Activated naive CD8-positive, alpha-beta T cell (primary cell): ENCODE measurements at regions not wholly inside any gene's neighbourhood (a gene's known extent, or its start where the extent isn't known, plus 50 kb on each side); places are given as distances from the start of the nearest gene placed in this dataset.

Experiments
- H3K27ac Mint-ChIP-seq: one replicate; pipeline ENCODE4 v1.8.0; 2021; ENCODE audit warnings: mixed read lengths
- H3K27me3 Mint-ChIP-seq: one replicate; pipeline ENCODE4 v1.8.0; 2021; ENCODE audit warnings: mixed read lengths
- H3K36me3 Mint-ChIP-seq: one replicate; pipeline ENCODE4 v1.8.0; 2021; ENCODE audit warnings: mixed read lengths
- H3K4me1 Mint-ChIP-seq: one replicate; pipeline ENCODE4 v1.8.0; 2021; ENCODE audit warnings: low read depth, mixed read lengths
- H3K4me3 Mint-ChIP-seq: one replicate; pipeline ENCODE4 v1.8.0; 2021; ENCODE audit warnings: mild to moderate bottlenecking, mixed read lengths
- H3K9me3 Mint-ChIP-seq: one replicate; pipeline ENCODE4 v1.8.0; 2021; ENCODE audit warnings: low read depth, mixed read lengths

DNA sequence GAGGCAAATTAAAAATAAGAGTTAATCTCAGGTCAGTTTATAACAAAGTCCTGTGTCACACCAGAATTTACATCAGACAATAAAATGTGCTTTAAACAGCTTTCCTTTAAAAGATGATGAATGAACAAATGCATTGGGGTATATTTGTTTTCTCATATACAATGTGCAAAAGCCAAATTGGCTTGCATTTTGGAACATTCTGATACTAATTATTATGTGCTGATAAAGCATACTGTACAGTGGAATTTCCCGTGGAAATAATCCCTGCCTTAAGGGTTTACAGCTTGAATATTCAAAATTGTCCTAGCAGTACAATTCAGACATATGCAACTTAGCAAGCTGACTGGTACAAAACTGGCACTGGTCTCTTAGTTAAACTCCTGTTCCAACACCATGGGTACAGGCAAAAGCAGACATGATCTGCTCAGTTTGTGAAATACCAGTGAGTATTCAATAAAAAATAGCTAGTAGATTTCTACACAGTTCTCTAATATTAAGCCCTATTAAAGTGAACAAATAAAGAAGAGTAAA is 373.4 kb downstream of the SLITRK1 start:
- Mint-ChIP-seq H3K27me3 (no peaks in the 10 kb centered on the region), H3K36me3 (no peaks in the 10 kb centered on the region), H3K27ac (no peak overlapping the region), H3K4me3 (no peak overlapping the region), H3K9me3 (no peaks in the 10 kb centered on the region), H3K4me1 (no peaks in the 10 kb centered on the region)

DNA sequence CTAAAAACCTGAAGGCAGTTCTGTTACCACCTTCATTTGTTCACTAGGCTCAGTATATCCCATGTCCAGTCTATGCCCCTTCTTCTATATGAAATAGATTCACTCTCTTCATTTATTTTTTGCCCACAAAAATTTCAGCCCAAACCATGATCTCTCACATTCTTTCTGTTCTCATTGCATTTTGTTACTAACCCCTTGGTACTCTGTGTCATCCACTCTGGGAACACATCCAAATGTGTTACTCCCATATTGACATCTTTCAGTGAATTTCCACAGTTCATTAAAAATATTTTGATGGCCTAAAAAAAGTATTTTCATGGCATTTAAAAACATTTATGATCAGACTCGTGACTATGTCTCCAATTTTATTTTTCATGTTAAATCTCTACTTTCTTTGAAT is 378.9 kb downstream of the SLITRK1 start:
- H3K27me3 Mint-ChIP-seq: no peaks in the 10 kb centered on the region
- no peak overlapping the region for H3K27ac Mint-ChIP-seq
- H3K4me1 Mint-ChIP-seq: no peaks in the 10 kb centered on the region
- H3K9me3 Mint-ChIP-seq: peaks cover 3% of the 10 kb centered on the region
- H3K36me3 Mint-ChIP-seq: no peaks in the 10 kb centered on the region
- no peak overlapping the region for H3K4me3 Mint-ChIP-seq

DNA sequence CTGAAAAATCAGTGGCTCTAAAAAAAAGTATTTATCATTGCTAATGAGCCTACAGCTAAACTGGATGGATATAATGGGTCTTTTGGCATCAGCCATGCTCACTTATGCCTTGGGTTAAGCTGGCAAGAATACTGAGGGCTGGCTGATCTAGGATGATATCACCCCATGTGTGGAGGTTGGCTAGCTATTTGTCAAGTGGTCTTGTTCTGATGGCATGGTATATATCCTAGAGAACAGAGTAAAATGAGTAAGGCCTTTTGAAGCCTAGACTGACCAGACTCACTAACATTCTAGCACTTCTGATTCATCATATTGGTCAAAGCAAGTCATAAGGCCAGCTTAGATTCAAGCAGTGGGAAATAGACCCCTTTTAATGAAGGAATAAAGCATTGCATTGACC is 383.0 kb downstream of the SLITRK1 start:
- Mint-ChIP-seq H3K4me1 (no peaks in the 10 kb centered on the region), H3K9me3 (peaks cover 10% of the 10 kb centered on the region), H3K4me3 (no peak overlapping the region), H3K27me3 (no peaks in the 10 kb centered on the region), H3K36me3 (no peaks in the 10 kb centered on the region), H3K27ac (no peak overlapping the region)

DNA sequence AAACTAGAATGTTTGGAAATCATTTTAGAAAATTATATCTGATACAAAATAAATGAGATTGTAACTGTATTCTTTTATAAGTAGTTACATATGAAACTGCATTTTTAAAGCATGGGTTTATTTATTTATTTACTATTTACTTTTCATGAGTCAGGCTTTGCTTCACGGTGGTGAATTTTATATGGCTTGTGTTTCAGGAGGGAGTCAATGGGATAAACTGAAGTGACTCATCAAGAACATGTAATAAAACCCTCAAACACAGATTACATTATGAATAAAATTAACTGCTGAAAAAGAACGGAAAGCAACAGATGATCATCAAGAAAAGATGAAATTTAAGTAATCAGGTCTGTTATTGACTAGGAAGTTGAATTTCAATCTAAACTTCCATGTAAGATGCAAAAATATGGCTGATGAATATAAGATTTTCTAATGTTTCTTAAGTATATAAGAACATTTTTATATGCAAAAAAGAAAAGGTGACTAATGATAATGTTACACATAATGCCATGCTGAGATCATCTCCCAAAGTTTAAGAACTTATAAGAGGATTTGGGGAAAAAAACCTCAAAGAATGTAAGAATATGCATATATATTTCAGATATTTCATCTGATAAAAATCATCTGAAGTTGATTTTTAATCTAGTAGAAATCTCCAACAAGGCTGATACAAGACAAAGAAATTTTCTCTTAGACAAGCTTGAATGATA is 383.6 kb downstream of the SLITRK1 start:
- no peaks in the 10 kb centered on the region for H3K4me1 Mint-ChIP-seq
- no peaks in the 10 kb centered on the region for H3K36me3 Mint-ChIP-seq

DNA sequence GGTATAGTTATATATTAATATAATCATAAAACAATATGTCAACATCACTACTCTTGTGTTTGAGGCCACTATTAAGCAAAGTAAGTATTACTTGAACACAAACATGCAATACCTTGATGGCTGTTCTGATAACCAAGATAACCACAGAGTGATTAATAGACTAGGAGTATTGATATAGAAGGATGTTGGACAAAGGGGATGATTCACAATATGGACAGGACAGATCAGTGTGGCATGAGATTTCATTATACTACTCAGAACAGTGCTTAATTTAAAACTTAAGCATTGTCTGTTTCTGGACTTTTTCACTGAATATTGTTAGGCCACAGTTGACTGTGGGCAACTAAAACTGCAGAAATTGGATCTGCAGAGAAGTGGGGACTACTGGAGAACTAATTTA is 384.2 kb downstream of the SLITRK1 start:
- no peaks in the 10 kb centered on the region for H3K36me3 Mint-ChIP-seq
- H3K4me3 Mint-ChIP-seq: no peak overlapping the region
- H3K27ac Mint-ChIP-seq: no peak overlapping the region
- no peaks in the 10 kb centered on the region for H3K4me1 Mint-ChIP-seq
- H3K9me3 Mint-ChIP-seq: peaks cover 10% of the 10 kb centered on the region
- H3K27me3 Mint-ChIP-seq: no peaks in the 10 kb centered on the region

More for the DNA sequence above, 383.6 kb downstream of the SLITRK1 start:
- Mint-ChIP-seq H3K9me3 (peaks cover 10% of the 10 kb centered on the region), H3K27ac (no peak overlapping the region), H3K27me3 (no peaks in the 10 kb centered on the region), H3K4me3 (no peak overlapping the region)

DNA sequence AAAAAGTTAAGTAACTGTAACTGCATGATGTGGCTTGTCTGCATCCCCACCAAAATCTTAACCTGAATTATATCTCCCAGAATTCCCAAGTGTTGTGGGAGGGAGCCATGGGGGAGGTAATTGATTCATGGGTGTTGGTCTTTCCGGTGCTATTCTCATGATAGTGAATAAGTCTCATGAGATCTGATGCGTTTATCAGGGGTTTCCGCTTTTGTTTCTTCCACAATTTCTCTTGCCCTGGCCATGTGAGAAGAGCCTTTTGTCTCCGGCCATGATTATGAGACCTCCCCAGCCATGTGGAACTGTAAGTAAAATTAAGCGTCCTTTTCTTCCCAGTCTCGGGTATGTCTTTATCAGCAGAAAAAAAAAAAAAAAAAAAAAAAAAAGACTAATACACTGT is 385.8 kb downstream of the SLITRK1 start:
- Mint-ChIP-seq H3K27me3 (no peaks in the 10 kb centered on the region), H3K27ac (no peak overlapping the region), H3K36me3 (no peaks in the 10 kb centered on the region), H3K4me3 (no peak overlapping the region), H3K9me3 (peaks cover 11% of the 10 kb centered on the region), H3K4me1 (no peaks in the 10 kb centered on the region)

DNA sequence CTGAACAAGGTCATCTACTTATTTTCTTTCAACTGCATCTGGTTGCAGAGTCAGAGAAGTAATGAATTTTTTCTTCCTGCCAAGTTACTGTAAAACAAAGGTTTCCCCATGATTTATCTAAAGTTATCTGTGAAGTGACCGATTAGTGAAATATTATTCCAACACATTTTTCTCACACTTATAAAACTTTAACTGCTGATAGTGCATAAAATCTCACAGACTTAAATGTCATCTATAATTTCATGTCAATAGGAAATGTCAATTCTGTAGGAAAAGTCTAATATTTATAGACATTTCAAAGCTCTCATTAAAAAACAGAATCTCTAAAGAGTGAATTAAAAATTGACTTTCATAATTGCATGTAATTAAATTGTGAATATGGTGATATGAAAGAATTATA is 397.2 kb downstream of the SLITRK1 start:
- peaks cover 7% of the 10 kb centered on the region for H3K9me3 Mint-ChIP-seq
- H3K36me3 Mint-ChIP-seq: no peaks in the 10 kb centered on the region
- no peak overlapping the region for H3K4me3 Mint-ChIP-seq
- H3K27ac Mint-ChIP-seq: no peak overlapping the region
- no peaks in the 10 kb centered on the region for H3K4me1 Mint-ChIP-seq
- H3K27me3 Mint-ChIP-seq: no peaks in the 10 kb centered on the region

DNA sequence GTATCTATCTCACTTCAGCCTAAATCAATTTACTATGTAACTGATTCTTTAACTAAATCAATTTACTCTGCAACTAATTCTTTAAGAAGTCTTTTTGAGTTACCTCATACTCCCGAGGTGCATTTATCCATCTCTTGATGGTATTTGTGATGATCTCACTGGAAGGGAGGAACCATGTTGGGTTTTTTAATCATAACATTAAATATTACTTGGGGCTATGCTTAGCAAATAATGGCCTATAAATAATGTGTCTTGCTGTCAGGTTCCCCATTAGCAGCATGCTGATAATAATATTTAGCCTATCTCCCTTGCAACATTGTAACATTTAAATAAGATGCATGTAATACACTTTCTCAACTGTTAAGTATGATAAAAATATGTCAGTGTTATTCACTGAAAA is 411.3 kb downstream of the SLITRK1 start:
- H3K9me3 Mint-ChIP-seq: peaks cover 3% of the 10 kb centered on the region
- H3K4me1 Mint-ChIP-seq: no peaks in the 10 kb centered on the region
- no peak overlapping the region for H3K27ac Mint-ChIP-seq
- no peaks in the 10 kb centered on the region for H3K36me3 Mint-ChIP-seq
- no peak overlapping the region for H3K4me3 Mint-ChIP-seq
- no peaks in the 10 kb centered on the region for H3K27me3 Mint-ChIP-seq

DNA sequence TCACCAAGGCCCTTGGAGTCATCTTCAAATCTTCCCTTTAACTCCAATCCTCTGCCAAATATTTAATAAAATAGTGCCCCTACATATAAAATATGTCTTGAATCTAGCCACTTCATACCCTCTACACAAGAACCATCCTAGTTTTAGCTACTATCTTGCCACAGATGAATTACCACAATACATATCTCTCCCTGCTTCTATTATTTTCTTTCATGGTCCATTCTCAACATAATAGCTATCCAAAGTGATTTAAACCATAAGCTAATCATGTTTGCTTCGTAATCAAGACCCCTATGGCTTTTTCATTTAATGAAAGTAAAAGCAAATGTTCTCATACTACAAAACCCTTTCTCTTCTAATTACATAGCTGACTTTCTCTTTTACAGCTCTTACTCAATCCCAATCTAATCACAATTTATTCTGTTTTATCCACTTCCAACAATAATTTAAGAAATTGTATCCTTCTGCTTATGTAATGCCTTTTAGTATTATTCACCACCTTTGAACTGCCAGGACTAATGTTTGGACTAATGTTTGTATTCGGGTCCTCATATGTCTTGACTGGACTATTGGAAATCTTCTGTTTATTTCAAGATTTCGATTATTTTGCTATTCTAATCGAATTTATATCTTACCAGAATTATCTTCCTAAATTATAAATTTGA is 412.0 kb downstream of the SLITRK1 start:
- H3K9me3 Mint-ChIP-seq: peaks cover 3% of the 10 kb centered on the region
- H3K27me3 Mint-ChIP-seq: no peaks in the 10 kb centered on the region
- no peak overlapping the region for H3K4me3 Mint-ChIP-seq
- no peaks in the 10 kb centered on the region for H3K4me1 Mint-ChIP-seq
- no peak overlapping the region for H3K27ac Mint-ChIP-seq
- H3K36me3 Mint-ChIP-seq: no peaks in the 10 kb centered on the region

DNA sequence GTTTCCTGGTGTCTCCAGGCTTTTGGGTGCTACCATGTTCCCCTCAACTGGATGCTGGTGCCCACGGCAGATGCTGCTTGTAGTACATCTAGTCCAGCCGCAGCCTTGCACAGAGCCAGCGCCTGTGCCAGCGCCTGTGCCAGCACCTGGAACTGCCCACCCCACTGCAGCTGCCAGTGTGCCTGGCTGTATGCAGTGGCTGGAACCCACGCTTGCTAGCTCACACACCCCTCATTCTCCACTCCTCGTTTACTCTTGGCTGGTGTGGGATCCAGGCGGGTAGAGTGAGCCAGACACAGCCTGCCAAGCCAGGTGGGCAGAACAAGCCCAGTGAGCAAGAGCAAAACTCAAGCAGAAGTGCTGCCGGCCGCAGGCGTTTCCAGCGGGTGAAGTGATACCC is 428.6 kb downstream of the SLITRK1 start:
- no peaks in the 10 kb centered on the region for H3K9me3 Mint-ChIP-seq
- no peak overlapping the region for H3K27ac Mint-ChIP-seq
- no peaks in the 10 kb centered on the region for H3K27me3 Mint-ChIP-seq
- no peaks in the 10 kb centered on the region for H3K36me3 Mint-ChIP-seq
- no peaks in the 10 kb centered on the region for H3K4me1 Mint-ChIP-seq
- H3K4me3 Mint-ChIP-seq: no peak overlapping the region

DNA sequence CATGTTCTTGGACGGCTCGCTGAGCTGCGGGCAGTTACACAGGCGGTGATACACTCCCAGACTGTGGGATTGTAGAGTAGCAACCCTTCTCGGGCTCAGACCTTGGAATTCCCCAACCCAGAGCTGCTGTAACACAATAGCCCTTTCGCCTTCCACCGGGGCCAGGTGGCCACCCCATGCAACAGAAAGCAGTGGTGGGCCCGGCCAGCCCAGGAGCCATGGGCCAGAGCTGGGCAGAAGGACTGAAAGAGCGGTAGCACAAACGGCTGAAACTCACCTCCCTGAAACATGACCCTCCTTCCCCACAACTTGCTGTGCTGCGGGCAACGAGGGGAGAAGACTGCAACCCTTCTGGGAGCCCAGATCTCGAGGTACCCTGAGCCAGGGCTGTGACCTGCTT is 429.0 kb downstream of the SLITRK1 start:
- Mint-ChIP-seq H3K36me3 (no peaks in the 10 kb centered on the region), H3K4me3 (no peak overlapping the region), H3K27ac (no peak overlapping the region), H3K9me3 (no peaks in the 10 kb centered on the region), H3K27me3 (no peaks in the 10 kb centered on the region), H3K4me1 (no peaks in the 10 kb centered on the region)

DNA sequence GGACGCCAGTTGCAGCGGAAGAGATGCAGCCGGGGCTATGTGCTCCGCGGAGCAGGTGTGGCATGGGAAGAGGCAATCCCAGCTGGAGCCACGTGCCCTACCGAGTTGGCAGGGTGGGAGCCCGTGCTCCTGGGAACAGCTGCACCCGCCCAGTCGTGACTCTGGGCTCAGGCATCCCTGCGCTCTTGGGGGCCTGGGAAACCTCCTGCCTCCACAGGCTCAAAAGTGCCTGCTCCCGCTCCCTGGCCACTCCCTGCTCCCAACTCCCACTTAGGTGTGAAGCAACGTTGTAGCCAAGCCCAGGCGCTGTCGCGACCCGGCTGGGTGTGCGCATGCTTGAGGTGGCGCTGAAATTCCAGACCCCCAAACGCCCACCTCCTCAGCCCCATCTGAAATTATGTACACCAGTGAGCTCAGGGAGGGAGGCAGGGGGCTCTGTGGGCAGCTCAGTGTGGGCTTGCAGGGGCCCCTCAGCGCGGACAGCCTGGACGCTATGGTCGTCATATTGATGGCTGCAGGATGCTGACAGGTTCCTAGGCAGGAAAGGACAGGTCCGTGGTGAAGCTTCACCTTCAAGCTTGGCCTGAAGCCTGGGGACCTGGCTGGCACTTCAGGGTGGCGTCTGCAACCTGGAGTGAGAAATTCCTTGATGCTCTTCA is 429.9 kb downstream of the SLITRK1 start:
- no peaks in the 10 kb centered on the region for H3K9me3 Mint-ChIP-seq
- no peak overlapping the region for H3K4me3 Mint-ChIP-seq
- H3K4me1 Mint-ChIP-seq: no peaks in the 10 kb centered on the region
- H3K27me3 Mint-ChIP-seq: no peaks in the 10 kb centered on the region
- no peak overlapping the region for H3K27ac Mint-ChIP-seq
- no peaks in the 10 kb centered on the region for H3K36me3 Mint-ChIP-seq

DNA sequence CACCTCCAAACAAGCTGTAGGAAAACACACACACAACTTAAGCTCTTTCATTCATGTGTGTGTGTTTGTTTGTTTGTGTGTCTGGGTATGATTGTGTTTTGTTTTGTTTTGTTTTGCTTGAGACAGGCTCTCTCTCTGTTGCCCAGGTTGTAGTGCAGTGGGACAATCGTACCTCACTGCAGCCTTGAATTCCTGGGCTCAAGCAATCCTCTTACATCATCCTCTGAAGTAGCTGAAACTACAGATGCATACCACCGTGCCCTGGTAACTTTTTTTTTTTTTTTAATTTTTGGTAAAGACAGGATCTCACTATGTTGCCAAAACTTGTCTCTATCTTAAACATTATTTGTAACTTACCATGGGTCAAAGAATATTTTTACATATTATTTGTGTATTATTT is 431.7 kb downstream of the SLITRK1 start:
- H3K9me3 Mint-ChIP-seq: no peaks in the 10 kb centered on the region
- no peak overlapping the region for H3K27ac Mint-ChIP-seq
- no peaks in the 10 kb centered on the region for H3K27me3 Mint-ChIP-seq
- H3K4me3 Mint-ChIP-seq: no peak overlapping the region
- H3K36me3 Mint-ChIP-seq: no peaks in the 10 kb centered on the region
- no peaks in the 10 kb centered on the region for H3K4me1 Mint-ChIP-seq

DNA sequence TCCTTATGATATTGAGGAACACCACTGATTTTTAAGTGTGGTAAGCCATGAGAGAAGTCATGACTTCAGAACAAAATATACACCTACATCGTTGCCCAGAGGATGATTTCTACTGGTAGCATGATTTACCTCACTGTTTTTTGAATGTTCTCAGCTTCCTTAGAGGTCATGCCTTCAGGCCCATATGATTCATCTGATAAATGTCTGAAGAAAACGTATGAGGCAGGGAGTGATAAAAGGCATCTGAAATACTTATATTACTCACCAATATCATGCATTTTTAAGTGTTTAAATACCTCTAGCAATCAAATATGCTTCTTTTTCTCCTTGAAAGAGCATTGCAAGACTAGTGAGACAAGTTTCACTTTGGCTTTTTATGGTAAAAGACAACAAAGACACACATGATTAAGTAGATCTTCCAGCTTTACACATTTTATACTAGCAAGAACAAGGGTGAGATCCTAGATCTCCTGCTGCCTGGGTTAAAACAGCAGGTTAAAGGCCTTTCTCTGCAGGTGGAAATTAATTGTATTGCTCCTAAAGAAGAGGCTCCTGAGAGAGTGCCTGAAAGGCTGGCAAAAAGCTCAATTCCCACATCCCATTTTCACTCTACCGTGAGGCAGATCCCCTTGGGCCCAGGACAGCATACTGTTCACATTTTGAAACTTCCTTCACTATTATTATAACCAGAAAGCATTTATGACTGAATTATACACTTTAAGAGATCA is 432.4 kb downstream of the SLITRK1 start:
- no peak overlapping the region for H3K27ac Mint-ChIP-seq
- H3K4me3 Mint-ChIP-seq: no peak overlapping the region
- no peaks in the 10 kb centered on the region for H3K36me3 Mint-ChIP-seq
- H3K4me1 Mint-ChIP-seq: no peaks in the 10 kb centered on the region
- no peaks in the 10 kb centered on the region for H3K9me3 Mint-ChIP-seq
- H3K27me3 Mint-ChIP-seq: no peaks in the 10 kb centered on the region

DNA sequence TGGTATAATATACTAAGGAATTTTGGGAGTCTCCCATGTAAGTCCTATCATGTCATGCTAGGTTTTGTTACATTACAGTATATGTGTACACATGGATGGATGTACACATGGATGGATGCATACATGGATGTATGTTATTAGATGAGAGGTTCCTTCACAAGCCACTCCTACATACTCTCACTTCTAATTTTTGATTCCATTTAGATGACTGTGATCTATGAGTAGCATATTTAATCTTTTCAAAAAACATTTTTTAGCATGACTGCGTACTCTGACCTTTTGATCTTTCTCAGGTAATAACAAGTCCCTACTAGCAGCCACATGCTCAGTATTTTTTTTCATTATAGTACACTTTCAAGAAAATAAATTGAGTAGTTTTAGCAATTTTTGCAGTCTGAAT is 441.8 kb downstream of the SLITRK1 start:
- H3K9me3 Mint-ChIP-seq: peaks cover 5% of the 10 kb centered on the region
- H3K4me1 Mint-ChIP-seq: no peaks in the 10 kb centered on the region
- no peaks in the 10 kb centered on the region for H3K27me3 Mint-ChIP-seq
- H3K27ac Mint-ChIP-seq: no peak overlapping the region
- no peak overlapping the region for H3K4me3 Mint-ChIP-seq
- no peaks in the 10 kb centered on the region for H3K36me3 Mint-ChIP-seq
